HG02840 (cell line): ENCODE measurements at regions not wholly inside any gene's neighbourhood (a gene's known extent, or its start where the extent isn't known, plus 50 kb on each side); places are given as distances from the start of the nearest gene placed in this dataset.

Experiments
- ATAC-seq: cut with Tn5 transposase; IDR thresholded peaks from one replicate; pipeline ENCODE4 v1.9.1; 2021; ENCODE audit warnings: mild to moderate bottlenecking, moderate library complexity, moderate number of reproducible peaks; ENCODE audit not compliant: unreplicated experiment, low FRiP score

- no peak for ATAC-seq
These were observed 87.0 kb downstream of the SPP2 start for GRCh38 chr2:234137400-234138014.

GRCh38 chr2:234136461-234136860, 86.0 kb downstream of the SPP2 start:
- no peak for ATAC-seq

- ATAC-seq: no peak
These were observed 85.3 kb downstream of the SPP2 start for GRCh38 chr2:234135750-234136221.

GRCh38 chr2:234134496-234134895, 84.0 kb downstream of the SPP2 start:
- ATAC-seq: no peak

GRCh38 chr2:234133004-234133403, 82.5 kb downstream of the SPP2 start:
- no peak for ATAC-seq

GRCh38 chr2:234130777-234131181, 80.3 kb downstream of the SPP2 start:
- ATAC-seq: no peak

- no peak for ATAC-seq
These were observed 78.1 kb downstream of the SPP2 start for GRCh38 chr2:234128606-234129005.
